GM18507 (cell line): ENCODE measurements at regions not wholly inside any gene's neighbourhood (a gene's known extent, or its start where the extent isn't known, plus 50 kb on each side); places are given as distances from the start of the nearest gene placed in this dataset.
A peak's percentile ranks its signal among the peaks of the same experiment; 100 is the strongest.

ENCODE experiments used
- DNase-seq: peaks from one replicate; pipeline ENCODE4 v3.0.0; 2011; ENCODE audit warnings: low read depth; ENCODE audit not compliant: insufficient read length; ENCODE audit errors: extremely low spot score
- FAIRE-seq: peaks from 2 replicates; lab custom pipeline; 2011; peaks lifted over from hg19 to GRCh38; lab: Jason Lieb, UNC

DNA sequence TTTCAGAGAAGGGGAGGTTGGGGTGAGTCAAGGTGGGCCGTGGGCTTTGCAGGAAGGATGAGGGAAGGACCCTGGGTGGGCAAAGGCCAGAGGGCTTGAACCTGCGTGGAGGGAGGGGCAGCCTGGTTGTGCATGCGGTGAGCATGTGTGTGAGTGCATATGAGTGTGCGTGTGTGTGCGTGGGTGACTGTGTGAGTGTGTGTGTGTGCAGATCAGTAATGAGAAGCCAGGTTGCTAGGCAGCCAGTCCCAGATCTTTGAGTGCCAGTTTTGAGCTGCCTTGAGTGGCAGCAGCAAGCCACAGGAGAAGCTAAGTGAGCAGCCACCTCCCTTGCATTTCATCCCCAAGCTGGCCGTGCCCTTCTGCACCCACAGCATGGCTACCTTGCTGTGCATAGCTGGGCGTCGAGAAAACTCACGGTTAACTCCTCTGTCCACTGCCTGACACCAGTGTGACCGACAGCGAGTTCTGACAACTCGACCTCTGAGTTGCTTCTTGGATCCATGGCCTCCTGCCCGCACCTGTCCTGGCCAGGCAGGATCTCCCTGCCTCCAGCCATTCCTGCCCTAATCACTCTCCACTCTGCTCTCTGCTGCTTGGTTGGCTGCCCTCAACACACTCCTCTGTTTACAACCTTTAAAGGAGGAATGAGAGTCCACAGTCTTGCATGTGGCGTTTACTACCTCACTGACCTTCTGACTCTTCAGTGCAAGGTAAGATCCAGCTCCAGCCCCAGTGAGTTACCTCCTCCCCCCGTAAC, 775.4 kb downstream of the TYW1 start:
- no peak for FAIRE-seq
- no peak for DNase-seq

DNA sequence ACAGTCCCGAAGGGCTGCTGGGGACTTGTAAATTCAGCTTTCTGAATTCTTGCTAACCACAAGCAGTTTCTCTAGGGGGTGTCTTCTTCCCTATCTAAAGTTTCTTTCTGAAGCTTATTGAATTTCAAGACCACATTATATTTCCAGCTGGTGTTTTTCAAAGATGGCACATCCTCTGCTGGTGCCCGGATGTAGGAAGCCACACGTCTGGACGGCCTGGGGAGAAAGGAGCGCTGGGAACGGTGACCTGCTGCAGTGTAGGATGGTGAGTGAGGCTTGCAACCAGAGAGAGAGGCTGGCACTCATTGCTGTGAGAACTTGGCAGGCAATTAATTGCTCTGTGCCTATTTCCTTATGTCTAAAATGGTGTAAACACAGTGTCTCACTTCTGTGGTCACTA, 776.4 kb downstream of the TYW1 start:
- FAIRE-seq (no peak), DNase-seq (no peak)

DNA sequence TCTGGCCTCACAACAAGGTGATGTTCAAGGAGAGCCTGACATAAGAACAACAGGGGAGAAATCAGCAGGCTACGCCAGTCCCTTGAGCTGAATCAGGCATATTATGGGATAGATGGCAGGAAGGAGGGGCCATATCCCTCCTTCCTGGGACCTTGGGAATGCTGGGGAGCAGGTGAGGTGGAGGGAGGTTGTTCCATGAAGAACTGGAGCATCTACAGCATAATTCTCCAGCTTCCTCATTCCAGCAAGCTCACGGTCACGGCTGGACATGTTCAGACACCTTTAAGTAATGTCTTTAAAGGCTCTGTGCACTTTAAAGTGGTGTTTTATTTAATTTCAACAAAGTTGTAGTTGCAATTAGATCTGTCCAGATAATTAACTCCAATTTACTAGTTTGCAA, 780.5 kb downstream of the TYW1 start:
- FAIRE-seq (no peak), DNase-seq (no peak)

DNA sequence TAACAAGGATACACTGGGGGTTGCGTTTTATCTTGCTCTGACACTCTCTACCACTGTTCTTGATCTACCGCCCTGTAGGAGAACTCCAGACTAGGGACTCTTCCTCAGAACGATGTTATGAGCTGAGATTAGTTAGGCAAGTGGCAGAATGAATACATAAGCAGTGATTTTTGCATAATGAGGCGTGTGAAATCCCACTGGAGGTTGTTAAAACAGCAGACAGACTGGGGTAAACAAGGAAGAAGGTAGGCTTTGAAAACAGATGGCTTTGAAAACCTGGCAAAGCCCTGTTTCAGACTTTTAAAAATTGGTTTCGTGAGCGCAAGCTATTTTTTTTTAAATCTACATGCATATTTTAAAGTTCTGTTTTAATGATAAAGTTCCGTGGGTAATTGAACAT, 785.2 kb downstream of the TYW1 start:
- no peak for FAIRE-seq
- no peak for DNase-seq

DNA sequence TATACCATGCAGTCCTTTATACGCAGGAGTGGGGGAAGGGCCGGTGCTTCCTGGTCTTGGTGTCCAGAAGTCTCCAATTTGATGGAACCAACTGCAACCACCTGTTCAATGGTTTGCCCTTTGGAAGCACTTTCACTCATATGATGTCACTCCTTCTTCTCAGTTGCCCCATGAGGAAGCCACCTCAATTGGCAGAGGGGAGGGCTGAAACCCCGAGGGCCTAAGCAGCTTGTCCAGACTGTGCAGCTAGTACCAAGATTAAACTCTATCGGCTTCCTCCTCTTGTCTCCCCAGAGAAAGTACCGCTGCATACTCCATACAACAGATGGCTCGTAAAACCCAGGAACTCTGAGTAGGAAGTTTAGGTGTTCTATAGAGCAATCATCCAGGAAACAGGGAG, 789.4 kb downstream of the TYW1 start:
- DNase-seq (no peak), FAIRE-seq (no peak)

DNA sequence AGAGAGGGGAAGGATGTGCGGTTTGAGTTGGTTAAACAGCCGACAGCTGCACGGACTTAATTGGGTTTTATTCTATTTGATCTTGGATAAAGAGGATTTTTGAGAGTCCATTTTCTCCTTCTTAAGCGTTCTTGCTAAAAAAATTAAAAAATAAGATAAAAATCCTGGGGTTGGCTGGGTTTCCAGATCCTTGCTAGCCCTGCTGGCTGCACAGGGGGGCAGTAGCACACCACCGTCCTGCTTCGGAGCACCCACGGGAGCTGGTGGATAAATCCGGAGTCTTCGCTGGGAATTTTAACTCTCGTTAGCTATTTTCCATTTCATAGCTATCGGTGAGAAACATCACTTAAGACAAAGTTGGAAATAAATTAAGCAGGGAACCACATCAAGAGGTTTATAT, 792.0 kb downstream of the TYW1 start:
- FAIRE-seq (no peak), DNase-seq (no peak)

DNA sequence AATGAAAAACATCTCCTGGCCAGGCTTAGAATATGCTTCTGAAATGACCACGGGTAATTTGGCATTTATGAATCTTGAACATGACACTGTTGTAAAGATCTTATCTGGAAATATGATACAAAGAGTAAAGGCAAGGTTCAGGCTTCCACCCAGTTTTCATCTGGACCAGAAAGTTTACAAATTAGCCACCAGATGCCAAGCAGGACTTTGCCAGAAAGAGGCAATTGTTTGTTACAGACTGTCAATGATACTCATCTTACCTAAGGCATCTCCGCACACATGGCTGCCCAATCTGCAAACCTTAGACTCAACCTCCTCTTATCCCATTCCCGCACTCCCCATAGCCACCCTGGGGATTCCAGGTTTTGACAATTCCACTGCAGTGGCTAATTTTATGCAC, 795.3 kb downstream of the TYW1 start:
- DNase-seq (no peak), FAIRE-seq (no peak)

DNA sequence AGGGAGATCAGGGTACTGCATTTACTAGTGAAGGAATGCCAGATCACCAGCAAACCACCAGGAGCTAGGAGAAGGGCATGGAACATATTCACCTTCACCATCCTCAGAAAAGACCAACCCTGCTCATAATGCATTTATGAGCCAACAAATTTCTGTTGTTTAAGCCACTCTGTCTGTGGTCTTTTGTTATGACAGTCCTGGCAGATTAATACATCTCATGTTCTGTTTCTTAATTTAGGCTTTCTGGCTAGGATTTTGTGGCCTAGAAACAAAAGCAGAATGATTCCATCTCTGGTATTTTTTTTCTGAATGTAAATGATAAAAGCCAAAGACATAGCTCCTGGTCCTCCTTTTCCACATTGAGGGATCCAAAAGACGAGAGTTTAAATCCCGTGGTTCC, 797.9 kb downstream of the TYW1 start:
- FAIRE-seq = no peak
- DNase-seq = no peak

DNA sequence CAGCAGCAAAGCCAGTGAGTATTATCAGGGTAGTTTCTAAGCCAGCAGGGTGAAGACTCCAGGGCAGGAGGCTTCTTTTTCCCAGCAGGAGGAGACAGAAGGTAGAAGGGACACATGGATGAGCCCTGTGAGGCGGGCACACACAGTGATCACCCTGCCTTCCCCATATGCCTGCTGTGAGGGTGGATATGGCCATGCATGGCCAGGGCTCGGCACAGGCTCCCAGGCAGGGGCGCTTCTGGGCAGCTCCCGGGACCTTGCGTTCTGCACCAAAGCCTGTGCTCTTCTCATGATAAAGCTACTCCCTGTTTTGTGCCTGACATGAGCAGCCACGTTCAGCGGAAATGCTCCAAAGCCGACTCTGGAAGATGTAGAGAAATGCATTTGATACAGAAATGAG, 807.2 kb downstream of the TYW1 start:
- FAIRE-seq (no peak), DNase-seq (no peak)

DNA sequence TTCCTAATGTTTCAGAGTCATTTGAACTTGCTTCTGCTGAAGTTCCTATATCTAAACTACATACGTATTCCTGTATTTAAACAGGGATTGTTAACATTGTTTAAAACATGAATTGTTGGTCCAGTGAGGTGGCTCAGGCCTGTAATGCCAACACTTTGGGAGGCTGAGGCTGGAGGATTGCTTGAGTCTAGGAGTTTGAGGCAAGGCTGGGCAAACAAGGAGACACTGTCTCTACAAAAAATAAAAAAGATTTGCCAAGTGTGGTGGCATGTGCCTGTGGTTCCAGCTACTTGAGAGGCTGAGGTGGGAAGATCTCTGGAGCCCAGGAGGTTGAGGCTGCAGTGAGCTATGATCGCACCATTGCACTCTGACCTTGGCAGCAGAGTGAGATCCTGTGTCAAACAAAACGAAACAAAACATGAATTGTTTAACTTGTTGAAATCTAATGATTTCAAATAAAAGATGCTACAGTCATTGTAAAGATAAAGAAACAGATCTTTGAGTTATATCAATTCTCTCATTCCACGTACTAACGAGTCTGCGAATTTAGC, 809.4 kb downstream of the TYW1 start:
- FAIRE-seq (no peak), DNase-seq (no peak)

DNA sequence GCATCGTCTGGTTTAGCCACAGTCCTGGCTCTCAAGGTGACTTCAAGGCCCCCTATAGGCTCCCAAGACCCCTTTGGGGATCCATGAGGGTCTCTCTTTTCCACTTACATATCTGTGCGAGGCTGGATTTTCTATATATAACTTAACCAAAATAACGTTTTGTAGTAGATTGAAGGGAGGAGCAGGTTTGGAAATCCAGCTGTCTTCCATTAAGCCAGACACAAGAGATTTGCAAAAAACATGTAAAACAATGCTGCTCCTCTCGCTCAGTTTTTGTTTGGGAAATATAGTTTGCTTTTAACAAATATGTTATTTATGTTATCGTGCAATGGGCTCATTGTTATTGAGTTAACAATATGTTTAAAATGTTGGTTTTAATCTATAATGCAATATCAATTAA, 811.2 kb downstream of the TYW1 start:
- FAIRE-seq (no peak), DNase-seq (no peak)

DNA sequence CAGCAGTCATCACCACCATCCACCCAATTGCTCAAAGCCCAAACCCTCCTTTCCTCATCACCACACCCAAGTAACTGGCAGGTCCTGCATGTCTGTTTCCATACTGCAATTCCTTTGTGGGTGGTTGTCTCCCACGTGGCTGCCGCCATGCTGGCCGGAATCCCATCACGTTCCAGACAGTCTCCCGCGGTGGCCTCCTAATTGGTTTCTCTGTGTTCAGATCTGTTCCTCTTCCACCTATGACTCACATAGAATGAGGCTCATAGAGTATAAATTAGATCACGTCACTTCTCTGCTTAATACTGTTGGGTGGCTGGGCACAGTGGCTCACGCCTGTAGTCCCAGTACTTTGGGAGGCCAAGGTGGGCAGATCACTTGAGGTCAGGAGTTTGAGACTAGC, 813.0 kb downstream of the TYW1 start:
- no peak for DNase-seq
- no peak for FAIRE-seq

DNA sequence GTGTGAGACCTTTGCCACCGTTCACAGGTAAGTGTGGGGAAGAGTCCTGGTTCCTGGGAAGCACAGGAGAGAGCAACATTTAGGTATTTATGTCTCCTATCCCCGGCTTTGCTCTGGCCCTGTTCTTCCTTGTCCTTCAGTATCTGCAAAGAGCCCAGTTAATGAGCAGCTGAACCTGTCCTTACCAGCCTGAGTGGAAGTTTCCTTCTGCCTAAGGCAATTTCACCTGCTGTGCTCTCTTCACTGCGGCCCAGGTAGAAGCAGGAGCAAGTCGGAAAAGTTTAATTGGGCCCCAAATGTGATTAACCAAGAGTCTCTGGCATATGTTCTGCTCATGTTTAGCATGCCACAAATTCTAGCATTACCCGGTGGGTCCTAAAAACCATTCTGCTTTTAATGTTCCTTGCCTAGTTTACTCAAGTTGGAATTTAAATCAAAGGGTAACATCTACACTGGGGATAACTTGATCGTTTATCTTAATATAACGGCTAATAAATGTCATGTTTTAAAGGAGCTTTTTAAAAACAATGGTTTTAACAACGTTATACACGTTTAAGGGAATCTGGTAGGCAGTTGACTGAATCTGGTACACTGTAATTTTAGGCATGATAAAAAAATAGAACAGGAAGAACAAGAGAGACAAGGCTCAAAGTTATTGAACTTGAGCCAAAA, 817.1 kb downstream of the TYW1 start:
- DNase-seq (no peak), FAIRE-seq (no peak)

DNA sequence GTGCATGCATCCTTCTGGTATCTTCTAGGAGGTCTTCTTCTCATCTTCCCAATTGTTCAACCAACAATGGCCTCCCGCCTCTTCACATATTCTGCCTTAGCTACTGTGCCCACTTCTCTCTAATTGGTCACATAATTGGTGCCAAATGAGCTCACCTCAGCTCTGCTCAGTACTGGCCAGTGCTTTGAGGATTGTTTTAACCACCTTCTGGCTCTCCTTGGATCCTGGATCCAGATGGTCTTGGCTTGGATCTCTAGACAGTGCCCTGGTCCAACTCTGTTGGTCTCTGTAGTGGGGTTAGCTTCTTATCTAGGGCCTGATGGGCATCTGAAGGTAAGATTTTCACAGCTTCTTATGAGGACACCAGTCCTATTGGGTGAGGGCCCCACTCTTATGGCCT, 820.8 kb downstream of the TYW1 start:
- no peak for DNase-seq
- no peak for FAIRE-seq

DNA sequence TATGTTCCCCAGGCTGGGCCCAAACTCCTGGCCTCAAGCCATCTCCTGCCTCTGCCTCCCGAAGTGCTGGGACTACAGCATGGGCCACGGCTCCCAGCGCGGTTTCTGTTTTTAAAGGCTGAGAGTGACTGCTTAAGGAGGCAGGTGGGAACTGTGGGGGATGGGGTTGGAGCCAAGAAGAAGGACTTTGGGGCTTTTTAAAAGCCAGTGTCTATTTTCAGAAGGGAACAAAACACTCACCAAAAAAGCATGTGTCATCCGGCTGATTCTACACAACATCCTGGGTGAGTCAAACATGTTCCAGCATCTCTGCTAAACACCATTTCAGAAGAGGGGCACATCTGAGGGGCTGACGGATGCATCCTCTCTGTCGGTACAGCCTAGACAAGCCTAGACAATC, 824.5 kb downstream of the TYW1 start:
- no peak for DNase-seq
- no peak for FAIRE-seq

DNA sequence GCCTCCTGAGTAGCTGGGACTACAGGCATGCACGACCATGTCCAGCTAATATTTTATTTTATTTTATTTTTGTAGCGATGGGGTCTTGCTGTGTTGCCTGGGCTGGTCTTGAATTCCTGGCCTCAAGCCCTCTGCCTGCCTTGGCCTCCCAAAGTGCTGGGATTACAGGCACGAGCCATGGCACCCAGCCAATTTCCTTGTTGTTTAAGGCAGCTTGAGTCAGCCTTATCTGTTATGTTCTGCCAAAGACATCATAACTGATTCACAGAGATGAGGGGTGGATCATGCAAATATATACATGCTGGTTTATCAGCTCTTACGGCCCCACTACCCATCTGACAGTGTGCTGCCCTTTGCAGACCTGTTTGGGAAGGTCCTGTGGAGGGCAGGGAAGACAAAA, 826.7 kb downstream of the TYW1 start:
- no peak for DNase-seq

DNA sequence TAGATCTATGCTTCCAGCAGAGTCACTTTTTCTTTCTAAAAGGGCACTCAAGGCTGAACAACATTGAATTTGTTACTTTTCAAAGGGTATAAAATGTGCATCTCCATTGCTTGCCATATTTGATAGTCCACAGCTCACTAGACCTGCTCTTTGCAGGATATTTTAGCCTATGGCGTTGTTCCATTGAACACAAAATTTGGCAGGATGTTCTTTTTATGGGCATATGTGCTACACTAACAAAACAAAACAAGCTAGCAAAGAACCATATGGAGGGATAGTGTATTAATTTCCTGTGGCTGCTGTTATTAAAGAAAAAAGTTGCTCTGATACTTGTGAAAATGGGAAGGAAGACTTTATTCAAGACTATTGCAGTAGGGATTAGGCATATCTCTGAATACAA, 828.7 kb downstream of the TYW1 start:
- DNase-seq = no peak
- FAIRE-seq = no peak

More for the DNA sequence above, 826.7 kb downstream of the TYW1 start:
- FAIRE-seq = no peak

DNA sequence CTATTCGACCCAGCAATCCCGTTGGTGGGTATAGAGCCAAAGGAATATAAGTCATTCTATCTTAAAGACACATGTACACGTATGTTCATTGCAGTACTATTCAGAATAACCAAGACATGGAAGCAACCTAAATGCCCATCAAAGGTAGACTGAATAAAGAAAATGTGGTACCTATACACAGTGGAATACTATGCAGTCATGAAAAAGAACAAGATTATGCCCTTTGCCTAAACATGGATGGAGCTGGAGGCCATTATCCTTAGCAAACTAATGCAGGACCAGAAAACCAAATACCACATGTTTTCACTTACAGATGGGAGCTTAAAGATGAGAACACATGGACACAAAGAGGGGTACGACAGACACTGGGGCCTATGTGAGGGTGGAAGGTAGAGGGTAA, 845.3 kb downstream of the TYW1 start:
- peak; percentile 5 for FAIRE-seq
- DNase-seq = no peak

DNA sequence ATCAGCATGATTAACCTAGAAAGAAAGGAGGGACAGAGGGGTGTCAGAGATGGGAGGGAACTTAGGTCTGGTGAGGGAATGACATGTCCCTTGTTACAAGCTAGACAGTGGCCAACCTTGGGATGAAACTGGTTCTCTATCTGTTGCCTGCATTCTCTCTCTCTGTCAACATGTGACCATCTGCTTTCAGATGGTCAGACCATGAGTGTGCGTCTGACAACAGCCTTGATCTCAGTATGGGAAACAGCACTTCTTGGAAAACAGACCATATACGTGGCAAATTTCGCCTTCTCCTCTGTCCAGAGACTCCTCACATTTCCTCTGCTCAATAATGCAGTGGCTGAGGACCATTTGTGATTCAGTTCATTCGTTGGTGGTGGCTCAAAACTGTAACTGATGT, 845.9 kb downstream of the TYW1 start:
- DNase-seq = no peak
- no peak for FAIRE-seq

DNA sequence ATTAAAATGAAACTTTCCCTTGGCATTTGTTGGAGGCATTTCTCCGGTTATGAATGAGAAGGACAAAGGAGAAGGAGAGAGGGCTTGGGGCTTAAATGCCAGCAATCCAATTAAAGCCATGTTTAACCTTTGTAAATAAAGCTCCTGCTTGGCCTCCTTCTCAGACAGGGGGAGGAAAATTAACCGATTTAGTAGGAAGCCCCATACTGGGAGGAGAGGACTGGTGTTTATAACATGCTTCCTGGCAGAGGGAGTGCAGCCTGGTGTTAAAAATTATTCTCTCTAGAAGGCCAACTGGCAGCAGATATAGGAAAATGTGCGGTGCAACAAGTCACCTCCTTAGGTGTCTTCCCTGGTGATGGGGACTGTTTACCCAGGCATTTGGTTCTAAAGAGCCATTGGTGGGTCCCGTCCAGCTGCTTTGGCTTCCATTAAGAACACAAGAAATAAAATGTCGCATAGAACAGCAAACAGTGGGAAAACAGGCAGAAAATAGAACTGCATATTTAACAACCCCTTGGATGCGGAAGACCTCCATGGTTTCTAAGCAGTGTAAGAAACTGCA, 846.5 kb downstream of the TYW1 start:
- no peak for DNase-seq
- FAIRE-seq = no peak

DNA sequence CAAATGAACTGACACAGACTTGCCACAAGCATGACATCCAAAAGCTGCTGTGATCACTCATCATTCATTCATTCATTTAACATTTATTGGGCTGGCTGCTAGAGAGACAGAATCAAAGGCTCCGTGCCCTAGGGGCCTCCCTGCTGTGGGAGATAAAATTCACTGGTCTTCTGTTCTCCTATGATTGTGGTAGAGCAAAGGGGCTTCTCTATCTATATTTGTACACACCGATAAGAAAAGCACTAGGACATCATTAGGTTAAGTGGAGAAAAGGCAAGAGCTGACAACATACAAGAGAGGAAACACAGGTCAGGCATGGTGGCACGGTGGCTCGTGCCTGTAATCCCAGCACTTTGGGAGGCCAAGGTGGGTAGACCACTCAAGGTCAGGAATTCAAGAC, 847.0 kb downstream of the TYW1 start:
- no peak for FAIRE-seq
- no peak for DNase-seq
